Right renal pelvis (tissue), 4 donors: ENCODE measurements at regions not wholly inside any gene's neighbourhood (a gene's known extent, or its start where the extent isn't known, plus 50 kb on each side); places are given as distances from the start of the nearest gene placed in this dataset.
"Not testable (repeated sequence)": the region's sequence is repeated elsewhere in the genome, so short reads cannot be mapped to it uniquely, and the experiment has no call there.

Experiments
- DNase-seq, 4 donors: peaks; one replicate each; pipeline ENCODE4 v3.0.0-alpha.2; 2013; ENCODE audit warnings: low read depth in 4 of 4, low spot score in 3 of 4, missing footprints in 1 of 4

GRCh38 chr3:148513096-148513543 lies 184.6 kb upstream of the AGTR1 start:
- no peak for DNase-seq

DNA sequence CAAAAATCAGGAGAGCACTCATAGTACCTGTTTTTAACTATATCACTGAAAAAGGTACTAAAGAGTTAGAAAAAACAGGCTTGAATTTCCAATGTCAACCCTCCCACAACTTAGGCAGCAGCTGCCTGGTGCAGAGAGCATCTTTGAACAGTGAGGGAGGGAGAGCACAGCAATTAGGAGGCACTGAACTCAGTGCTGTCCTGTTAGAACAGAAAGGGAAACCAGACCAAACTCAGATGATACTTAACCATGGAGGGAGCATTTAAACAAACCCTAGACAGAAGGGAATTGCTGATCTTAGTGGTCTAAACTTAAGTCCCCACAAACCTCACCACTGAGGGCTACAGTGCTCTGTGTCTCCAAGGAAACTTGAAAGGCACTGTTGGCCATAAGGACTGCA lies 179.2 kb upstream of the AGTR1 start:
- DNase-seq, result no peak

DNA sequence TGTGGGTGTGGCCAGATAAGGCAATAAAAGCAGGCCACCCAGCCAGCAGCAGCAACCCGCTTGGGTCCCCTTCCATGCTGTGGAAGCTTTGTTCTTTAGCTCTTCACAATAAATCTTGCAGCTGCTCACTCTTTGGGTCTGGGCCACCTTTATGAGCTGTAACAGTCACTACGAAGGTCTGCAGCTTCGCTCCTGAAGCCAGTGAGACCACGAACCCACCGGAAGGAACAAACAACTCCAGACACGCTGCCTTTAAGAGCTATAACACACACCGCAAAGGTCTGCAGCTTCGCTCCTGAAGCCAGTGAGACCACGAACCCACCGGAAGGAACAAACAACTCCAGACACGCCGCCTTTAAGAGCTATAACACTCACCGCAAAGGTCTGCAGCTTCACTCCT lies 172.1 kb upstream of the AGTR1 start:
- DNase-seq, result not testable (repeated sequence)

DNA sequence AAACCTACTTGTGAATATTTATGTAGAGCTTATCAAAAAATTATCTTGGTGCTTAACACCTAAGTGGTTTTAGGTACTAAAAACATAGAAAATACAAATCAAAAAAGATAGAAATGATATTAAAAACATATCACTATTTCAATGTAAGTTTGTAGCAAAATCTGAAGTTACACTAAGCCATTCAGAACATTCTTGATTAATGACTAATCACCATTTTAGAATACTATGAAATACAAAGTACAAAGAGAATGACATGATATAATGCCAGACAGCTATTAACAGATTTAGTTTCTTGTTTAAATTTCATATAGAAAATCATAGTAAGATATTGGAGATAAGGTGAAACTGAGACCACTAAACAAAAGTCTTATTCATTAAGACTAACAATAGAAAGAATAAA lies 169.7 kb upstream of the AGTR1 start:
- DNase-seq, result no peak

GRCh38 chr3:148531836-148532235 lies 165.9 kb upstream of the AGTR1 start:
- no peak for DNase-seq

DNA sequence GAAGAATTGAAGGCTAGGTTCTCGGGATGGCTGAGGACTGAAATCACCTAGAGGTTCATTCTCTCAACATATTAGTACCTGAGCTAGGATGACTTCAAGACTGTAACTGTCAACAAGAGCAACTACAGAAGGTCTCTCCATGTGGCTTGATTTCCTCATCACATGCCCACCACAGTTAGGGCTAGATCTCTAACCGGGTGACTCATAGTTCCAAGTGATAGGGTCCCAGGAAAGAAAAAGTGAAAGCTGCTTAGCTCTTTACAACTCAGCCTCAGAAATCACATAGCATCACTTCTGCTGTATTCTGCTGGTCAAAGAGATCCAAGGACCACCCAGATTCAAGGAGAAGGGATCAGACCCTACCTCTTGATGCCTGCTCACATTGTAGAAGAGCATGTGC lies 165.4 kb upstream of the AGTR1 start:
- no peak for DNase-seq

- DNase-seq, result no peak
Observed at GRCh38 chr3:148532774-148533173, 164.9 kb upstream of the AGTR1 start.

DNA sequence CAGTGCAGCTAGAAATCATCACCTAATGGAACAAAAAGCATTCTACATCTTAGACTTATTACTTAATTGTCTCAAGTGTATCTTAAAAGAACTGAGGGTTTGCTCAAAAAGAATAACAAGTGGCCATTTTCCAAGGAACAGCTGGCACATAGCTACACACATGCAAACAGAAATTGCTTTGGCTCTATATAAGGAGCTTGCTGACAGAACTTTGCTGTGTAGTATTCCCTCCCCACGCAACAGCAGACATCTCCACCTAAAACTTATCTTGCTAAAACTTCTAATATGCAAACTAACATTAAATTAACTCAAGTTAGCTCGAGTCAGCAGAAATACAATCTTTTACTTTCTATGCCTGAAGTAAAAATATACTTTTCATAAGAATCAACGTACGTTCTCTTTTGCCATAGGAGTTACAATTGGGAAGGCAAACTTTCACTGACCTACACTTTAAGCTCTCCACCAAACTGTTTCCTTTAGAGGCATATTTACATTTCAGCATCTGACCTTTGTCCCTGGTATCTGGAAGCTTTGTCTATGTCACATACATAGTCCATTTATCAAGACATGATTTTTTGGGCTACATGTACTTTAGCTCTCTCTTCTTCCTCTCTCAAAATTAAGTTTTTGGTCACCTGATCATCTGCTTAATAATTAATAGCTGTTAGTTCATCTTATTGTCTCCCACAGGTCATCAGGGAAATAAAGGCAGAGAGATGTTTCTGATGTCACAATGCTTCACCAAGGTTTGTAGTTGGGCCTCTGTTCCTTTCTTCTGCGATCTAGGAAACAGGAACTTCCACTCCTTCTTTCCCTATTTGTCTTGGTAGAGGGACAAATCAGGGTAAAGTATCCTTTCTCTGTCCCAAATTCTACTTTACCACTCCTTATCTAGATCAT lies 163.4 kb upstream of the AGTR1 start:
- no peak for DNase-seq

GRCh38 chr3:148535001-148535400 lies 162.7 kb upstream of the AGTR1 start:
- DNase-seq, result no peak

DNA sequence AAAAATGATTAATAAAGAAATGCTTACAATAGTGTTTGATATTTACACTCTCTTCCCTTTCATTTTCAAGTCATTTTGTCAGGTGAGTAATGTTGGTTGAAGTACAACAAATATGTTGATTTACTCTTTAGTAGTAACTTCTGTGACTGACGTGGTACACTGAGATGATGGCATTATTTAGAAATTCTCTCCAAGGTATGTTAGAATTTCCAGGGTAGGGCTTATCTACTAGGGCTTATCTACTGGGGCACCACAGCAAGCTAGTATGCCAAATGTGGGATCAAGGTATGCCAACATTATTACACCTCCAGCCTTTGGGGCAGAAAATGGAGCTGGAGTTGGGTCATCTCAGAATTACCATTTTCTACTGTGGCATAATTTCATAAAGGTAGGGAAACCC lies 157.4 kb upstream of the AGTR1 start:
- no peak for DNase-seq

- no peak for DNase-seq
Observed at GRCh38 chr3:148540851-148541250, 156.9 kb upstream of the AGTR1 start.

- no peak for DNase-seq
Observed at GRCh38 chr3:148546959-148547358, 150.7 kb upstream of the AGTR1 start.

GRCh38 chr3:148551767-148552260 lies 145.9 kb upstream of the AGTR1 start:
- no peak for DNase-seq

GRCh38 chr3:148554367-148554766 lies 143.3 kb upstream of the AGTR1 start:
- DNase-seq, result no peak

- no peak for DNase-seq
Observed at GRCh38 chr3:148556664-148557063, 141.0 kb upstream of the AGTR1 start.

GRCh38 chr3:148577579-148577978 lies 120.1 kb upstream of the AGTR1 start:
- not testable (repeated sequence) for DNase-seq

GRCh38 chr3:148582126-148582525 lies 115.6 kb upstream of the AGTR1 start:
- no peak for DNase-seq

DNA sequence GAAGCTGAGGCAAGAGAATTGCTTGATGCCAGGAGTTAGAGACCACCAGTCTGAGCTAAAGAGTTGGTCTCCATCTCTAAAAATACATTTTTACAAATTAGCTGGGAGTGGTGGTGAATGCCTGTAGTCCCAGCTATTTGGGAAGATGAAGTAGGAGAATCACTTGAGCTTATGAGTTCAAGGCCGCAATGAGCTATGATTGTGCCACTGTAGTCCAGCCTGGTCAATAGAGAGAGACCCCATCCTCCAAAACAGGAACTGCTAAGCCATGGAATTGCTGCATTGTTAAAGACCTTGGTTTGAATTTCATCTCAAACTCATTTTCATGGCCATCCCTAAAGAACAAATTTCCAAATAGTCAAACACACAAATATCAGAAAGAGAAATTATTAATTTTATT lies 113.9 kb upstream of the AGTR1 start:
- DNase-seq, result no peak

DNA sequence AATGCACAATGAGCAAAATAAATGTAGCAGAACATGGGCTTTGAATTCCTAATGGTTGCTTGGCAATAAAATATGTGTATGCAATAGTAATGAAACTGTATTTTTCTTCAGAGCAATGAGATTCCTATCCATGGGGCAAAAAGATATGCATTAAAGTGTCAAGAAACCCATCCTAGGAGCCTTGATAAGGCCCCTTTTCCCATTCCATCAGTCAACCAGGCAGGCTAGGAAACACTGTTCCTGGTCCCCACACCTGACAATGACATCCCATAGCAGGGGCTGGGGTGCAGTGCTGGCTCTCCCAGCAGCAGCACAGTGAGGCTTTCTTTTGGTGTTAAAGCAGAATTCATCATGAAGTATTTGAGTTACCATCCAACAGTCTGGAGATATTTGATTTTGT lies 113.3 kb upstream of the AGTR1 start:
- no peak for DNase-seq

- no peak for DNase-seq
Observed at GRCh38 chr3:148585671-148586379, 111.9 kb upstream of the AGTR1 start.

DNA sequence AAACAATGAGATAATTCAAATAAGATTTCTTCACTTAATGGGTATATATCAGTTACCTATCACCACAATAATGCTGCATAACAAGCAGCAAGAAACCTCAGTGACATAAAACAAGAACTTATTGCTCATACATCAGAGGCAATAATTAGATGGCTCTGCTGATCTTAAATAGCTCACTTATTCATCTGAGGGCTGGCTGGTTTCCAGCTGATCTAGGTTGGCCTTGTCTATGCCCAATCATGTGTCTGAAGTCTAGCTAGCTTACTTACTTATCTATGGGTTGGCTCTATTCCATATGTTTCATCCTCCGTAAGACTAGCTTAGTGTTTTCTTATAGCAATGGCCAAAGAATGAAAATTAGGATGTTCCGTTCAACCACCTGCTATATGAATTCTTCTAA lies 109.4 kb upstream of the AGTR1 start:
- DNase-seq, result no peak

GRCh38 chr3:148591525-148591924 lies 106.2 kb upstream of the AGTR1 start:
- no peak for DNase-seq
